ENCODE measurements at regions not wholly inside any gene's neighbourhood (a gene's known extent, or its start where the extent isn't known, plus 50 kb on each side); places are given as distances from the start of the nearest gene placed in this dataset.

- TF ChIP-seq CTCF (IDR thresholded peaks at IDR 0.05) (no peak), POLR2A (IDR thresholded peaks at IDR 0.05) (no peak)
These were observed 693.9 kb upstream of the MGAT4C start for GRCh38 chr12:86950043-86950442.
